Liver (tissue), 3 donors: ENCODE measurements at regions not wholly inside any gene's neighbourhood (a gene's known extent, or its start where the extent isn't known, plus 50 kb on each side); places are given as distances from the start of the nearest gene placed in this dataset.
A peak's percentile ranks its signal among the peaks of the same experiment; 100 is the strongest.

ENCODE experiments used
- JUND ChIP-seq, 2 donors: IDR thresholded peaks; 2 replicates each; pipeline ENCODE4 v1.6.1; 2016; ENCODE audit warnings: antibody characterized with exemption in 2 of 2
- SP1 ChIP-seq: IDR thresholded peaks from 2 replicates; pipeline ENCODE4 v1.6.1; 2018; ENCODE audit warnings: antibody characterized with exemption, mild to moderate bottlenecking
- TAF1 ChIP-seq: conservative IDR thresholded peaks from 2 replicates; pipeline ENCODE4 v1.6.1; 2016; ENCODE audit warnings: antibody characterized with exemption, mild to moderate bottlenecking
- TF ChIP-seq, protein P1 (sequence below): fragments of 150-350 bp; IDR thresholded peaks from 2 replicates; pipeline ENCODE4 v1.5.1; 2017; ENCODE audit warnings: improper control_type of control experiment, low read depth, low read length; ENCODE audit not compliant: missing input control
- TF ChIP-seq, protein P2 (sequence below): IDR thresholded peaks from 2 replicates; pipeline ENCODE4 v1.6.1; 2016; ENCODE audit warnings: antibody characterized with exemption, mild to moderate bottlenecking
- donor health status: healthy.
- donor health status: healthy.

- TF ChIP-seq JUND (IDR thresholded peaks at IDR 0.05) (peak in 1 of 2 donors; percentile 93), SP1 (peak; percentile 32), TAF1 (no peak)
- TF ChIP-seq, protein P1, sequence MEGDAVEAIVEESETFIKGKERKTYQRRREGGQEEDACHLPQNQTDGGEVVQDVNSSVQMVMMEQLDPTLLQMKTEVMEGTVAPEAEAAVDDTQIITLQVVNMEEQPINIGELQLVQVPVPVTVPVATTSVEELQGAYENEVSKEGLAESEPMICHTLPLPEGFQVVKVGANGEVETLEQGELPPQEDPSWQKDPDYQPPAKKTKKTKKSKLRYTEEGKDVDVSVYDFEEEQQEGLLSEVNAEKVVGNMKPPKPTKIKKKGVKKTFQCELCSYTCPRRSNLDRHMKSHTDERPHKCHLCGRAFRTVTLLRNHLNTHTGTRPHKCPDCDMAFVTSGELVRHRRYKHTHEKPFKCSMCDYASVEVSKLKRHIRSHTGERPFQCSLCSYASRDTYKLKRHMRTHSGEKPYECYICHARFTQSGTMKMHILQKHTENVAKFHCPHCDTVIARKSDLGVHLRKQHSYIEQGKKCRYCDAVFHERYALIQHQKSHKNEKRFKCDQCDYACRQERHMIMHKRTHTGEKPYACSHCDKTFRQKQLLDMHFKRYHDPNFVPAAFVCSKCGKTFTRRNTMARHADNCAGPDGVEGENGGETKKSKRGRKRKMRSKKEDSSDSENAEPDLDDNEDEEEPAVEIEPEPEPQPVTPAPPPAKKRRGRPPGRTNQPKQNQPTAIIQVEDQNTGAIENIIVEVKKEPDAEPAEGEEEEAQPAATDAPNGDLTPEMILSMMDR = no peak
- TF ChIP-seq, protein P2, sequence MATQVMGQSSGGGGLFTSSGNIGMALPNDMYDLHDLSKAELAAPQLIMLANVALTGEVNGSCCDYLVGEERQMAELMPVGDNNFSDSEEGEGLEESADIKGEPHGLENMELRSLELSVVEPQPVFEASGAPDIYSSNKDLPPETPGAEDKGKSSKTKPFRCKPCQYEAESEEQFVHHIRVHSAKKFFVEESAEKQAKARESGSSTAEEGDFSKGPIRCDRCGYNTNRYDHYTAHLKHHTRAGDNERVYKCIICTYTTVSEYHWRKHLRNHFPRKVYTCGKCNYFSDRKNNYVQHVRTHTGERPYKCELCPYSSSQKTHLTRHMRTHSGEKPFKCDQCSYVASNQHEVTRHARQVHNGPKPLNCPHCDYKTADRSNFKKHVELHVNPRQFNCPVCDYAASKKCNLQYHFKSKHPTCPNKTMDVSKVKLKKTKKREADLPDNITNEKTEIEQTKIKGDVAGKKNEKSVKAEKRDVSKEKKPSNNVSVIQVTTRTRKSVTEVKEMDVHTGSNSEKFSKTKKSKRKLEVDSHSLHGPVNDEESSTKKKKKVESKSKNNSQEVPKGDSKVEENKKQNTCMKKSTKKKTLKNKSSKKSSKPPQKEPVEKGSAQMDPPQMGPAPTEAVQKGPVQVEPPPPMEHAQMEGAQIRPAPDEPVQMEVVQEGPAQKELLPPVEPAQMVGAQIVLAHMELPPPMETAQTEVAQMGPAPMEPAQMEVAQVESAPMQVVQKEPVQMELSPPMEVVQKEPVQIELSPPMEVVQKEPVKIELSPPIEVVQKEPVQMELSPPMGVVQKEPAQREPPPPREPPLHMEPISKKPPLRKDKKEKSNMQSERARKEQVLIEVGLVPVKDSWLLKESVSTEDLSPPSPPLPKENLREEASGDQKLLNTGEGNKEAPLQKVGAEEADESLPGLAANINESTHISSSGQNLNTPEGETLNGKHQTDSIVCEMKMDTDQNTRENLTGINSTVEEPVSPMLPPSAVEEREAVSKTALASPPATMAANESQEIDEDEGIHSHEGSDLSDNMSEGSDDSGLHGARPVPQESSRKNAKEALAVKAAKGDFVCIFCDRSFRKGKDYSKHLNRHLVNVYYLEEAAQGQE = peak; percentile 21
These were observed 126.5 kb upstream of the ABCA1 start for GRCh38 chr9:105054491-105054890.
